MG63 (cell line): ENCODE measurements at regions not wholly inside any gene's neighbourhood (a gene's known extent, or its start where the extent isn't known, plus 50 kb on each side); places are given as distances from the start of the nearest gene placed in this dataset.
"Not testable (repeated sequence)": the region's sequence is repeated elsewhere in the genome, so short reads cannot be mapped to it uniquely, and the experiment has no call there.

Experiments used
- DNase-seq: peaks from one replicate; pipeline ENCODE4 v3.0.0-alpha.2; 2020
- H3K27me3 ChIP-seq: fragments of 250-450 bp; sonication (Bioruptor Pico); 2 replicates; pipeline ENCODE4 v1.5.1; 2020; ENCODE audit warnings: mild to moderate bottlenecking, moderate library complexity
- H3K36me3 ChIP-seq: fragments of 250-450 bp; sonication (Bioruptor Pico); 2 replicates; pipeline ENCODE4 v1.5.1; 2020; ENCODE audit warnings: mild to moderate bottlenecking, moderate library complexity
- H3K4me3 ChIP-seq: fragments of 250-450 bp; sonication (Bioruptor Pico); 2 replicates; pipeline ENCODE4 v1.5.1; 2020; ENCODE audit warnings: mild to moderate bottlenecking, moderate library complexity
- H3K9me3 ChIP-seq: fragments of 250-450 bp; sonication (Bioruptor Pico); 2 replicates; pipeline ENCODE4 v1.5.1; 2020; ENCODE audit warnings: mild to moderate bottlenecking, moderate library complexity

GRCh38 chr10:56139405-56139804, 221.7 kb downstream of the ZWINT start:
- Histone ChIP-seq H3K27me3 (no peaks in the 10 kb centered on the region), H3K36me3 (no peaks in the 10 kb centered on the region), H3K9me3 (no peaks in the 10 kb centered on the region), H3K4me3 (no peak overlapping the region)
- no peak for DNase-seq

GRCh38 chr10:56135828-56136227, 225.2 kb downstream of the ZWINT start:
- H3K4me3 ChIP-seq = no peak overlapping the region
- H3K27me3 ChIP-seq = no peaks in the 10 kb centered on the region
- DNase-seq = no peak
- no peaks in the 10 kb centered on the region for H3K36me3 ChIP-seq
- no peaks in the 10 kb centered on the region for H3K9me3 ChIP-seq

GRCh38 chr10:56123247-56123646, 237.8 kb downstream of the ZWINT start:
- no peak for DNase-seq
- H3K27me3 ChIP-seq = no peaks in the 10 kb centered on the region
- H3K36me3 ChIP-seq = no peaks in the 10 kb centered on the region
- H3K4me3 ChIP-seq = no peak overlapping the region
- H3K9me3 ChIP-seq = no peaks in the 10 kb centered on the region

- Histone ChIP-seq H3K27me3 (no peaks in the 10 kb centered on the region), H3K4me3 (no peak overlapping the region), H3K36me3 (no peaks in the 10 kb centered on the region), H3K9me3 (no peaks in the 10 kb centered on the region)
- no peak for DNase-seq
These were observed 244.4 kb downstream of the ZWINT start for GRCh38 chr10:56116684-56117083.

GRCh38 chr10:56109454-56109853, 251.6 kb downstream of the ZWINT start:
- no peak for DNase-seq
- H3K9me3 ChIP-seq = no peaks in the 10 kb centered on the region
- H3K4me3 ChIP-seq = no peak overlapping the region
- H3K27me3 ChIP-seq = no peaks in the 10 kb centered on the region
- H3K36me3 ChIP-seq = no peaks in the 10 kb centered on the region

GRCh38 chr10:56104923-56105322, 256.1 kb downstream of the ZWINT start:
- Histone ChIP-seq H3K27me3 (no peaks in the 10 kb centered on the region), H3K9me3 (no peaks in the 10 kb centered on the region), H3K36me3 (no peaks in the 10 kb centered on the region), H3K4me3 (no peak overlapping the region)
- DNase-seq = no peak

GRCh38 chr10:56104487-56104886, 256.6 kb downstream of the ZWINT start:
- Histone ChIP-seq H3K9me3 (no peaks in the 10 kb centered on the region), H3K4me3 (no peak overlapping the region), H3K36me3 (no peaks in the 10 kb centered on the region), H3K27me3 (no peaks in the 10 kb centered on the region)
- DNase-seq = no peak

GRCh38 chr10:56096226-56096517, 264.9 kb downstream of the ZWINT start:
- Histone ChIP-seq H3K9me3 (no peaks in the 10 kb centered on the region), H3K36me3 (no peaks in the 10 kb centered on the region), H3K4me3 (no peak overlapping the region), H3K27me3 (no peaks in the 10 kb centered on the region)
- DNase-seq = no peak

GRCh38 chr10:56095506-56096225, 265.4 kb downstream of the ZWINT start:
- no peaks in the 10 kb centered on the region for H3K9me3 ChIP-seq
- no peaks in the 10 kb centered on the region for H3K27me3 ChIP-seq
- no peak overlapping the region for H3K4me3 ChIP-seq
- no peak for DNase-seq
- H3K36me3 ChIP-seq = no peaks in the 10 kb centered on the region

GRCh38 chr10:56093645-56094044, 267.4 kb downstream of the ZWINT start:
- H3K4me3 ChIP-seq, H3K27me3 ChIP-seq, DNase-seq, H3K9me3 ChIP-seq, H3K36me3 ChIP-seq: not testable (repeated sequence)

GRCh38 chr10:56091872-56092271, 269.2 kb downstream of the ZWINT start:
- Histone ChIP-seq H3K36me3 (no peaks in the 10 kb centered on the region), H3K9me3 (no peaks in the 10 kb centered on the region), H3K4me3 (no peak overlapping the region), H3K27me3 (no peaks in the 10 kb centered on the region)
- DNase-seq = no peak

GRCh38 chr10:56090914-56091540, 270.0 kb downstream of the ZWINT start:
- DNase-seq = no peak
- Histone ChIP-seq H3K36me3 (no peaks in the 10 kb centered on the region), H3K4me3 (no peak overlapping the region), H3K27me3 (no peaks in the 10 kb centered on the region), H3K9me3 (no peaks in the 10 kb centered on the region)

GRCh38 chr10:56085406-56086122, 275.5 kb downstream of the ZWINT start:
- Histone ChIP-seq H3K4me3 (no peak overlapping the region), H3K36me3 (no peaks in the 10 kb centered on the region), H3K9me3 (no peaks in the 10 kb centered on the region), H3K27me3 (no peaks in the 10 kb centered on the region)
- no peak for DNase-seq

- Histone ChIP-seq H3K4me3 (no peak overlapping the region), H3K27me3 (no peaks in the 10 kb centered on the region), H3K36me3 (no peaks in the 10 kb centered on the region), H3K9me3 (no peaks in the 10 kb centered on the region)
- DNase-seq = no peak
These were observed 278.9 kb downstream of the ZWINT start for GRCh38 chr10:56082169-56082568.

- H3K4me3 ChIP-seq = no peak overlapping the region
- no peaks in the 10 kb centered on the region for H3K9me3 ChIP-seq
- H3K27me3 ChIP-seq = no peaks in the 10 kb centered on the region
- no peak for DNase-seq
- no peaks in the 10 kb centered on the region for H3K36me3 ChIP-seq
These were observed 292.4 kb downstream of the ZWINT start for GRCh38 chr10:56068473-56069263.

GRCh38 chr10:56068040-56068439, 293.0 kb downstream of the ZWINT start:
- Histone ChIP-seq H3K27me3 (no peaks in the 10 kb centered on the region), H3K36me3 (no peaks in the 10 kb centered on the region), H3K4me3 (no peak overlapping the region), H3K9me3 (no peaks in the 10 kb centered on the region)
- no peak for DNase-seq

- H3K36me3 ChIP-seq = no peaks in the 10 kb centered on the region
- no peak for DNase-seq
- no peaks in the 10 kb centered on the region for H3K27me3 ChIP-seq
- H3K4me3 ChIP-seq = no peak overlapping the region
- H3K9me3 ChIP-seq = no peaks in the 10 kb centered on the region
These were observed 297.4 kb downstream of the ZWINT start for GRCh38 chr10:56063642-56064041.
